Bronchial epithelial cell (primary cell): ENCODE measurements at regions not wholly inside any gene's neighbourhood (a gene's known extent, or its start where the extent isn't known, plus 50 kb on each side); places are given as distances from the start of the nearest gene placed in this dataset.

Source experiments
- DNase-seq: peaks from one replicate; pipeline ENCODE4 v3.0.0-alpha.2; 2010; ENCODE audit warnings: low read depth
- FAIRE-seq: peaks from 2 replicates; lab custom pipeline; 2011; peaks lifted over from hg19 to GRCh38; lab: Jason Lieb, UNC
- H3K27me3 ChIP-seq: 2 replicates; pipeline ENCODE4 v1.5.1; 2011; ENCODE audit warnings: low read length; ENCODE audit not compliant: control insufficient read depth, insufficient read depth
- H3K36me3 ChIP-seq: 2 replicates; pipeline ENCODE4 v1.5.1; 2011; ENCODE audit warnings: low read length; ENCODE audit not compliant: control insufficient read depth, insufficient read depth
- H3K4me3 ChIP-seq: 2 replicates; pipeline ENCODE4 v1.5.1; 2011; ENCODE audit warnings: mild to moderate bottlenecking, low read depth, low read length, control low read depth
- CTCF ChIP-seq: IDR thresholded peaks from 2 replicates; pipeline ENCODE4 v1.5.1; 2011; ENCODE audit warnings: mild to moderate bottlenecking, moderate library complexity, low read length, control low read depth, inconsistent platforms; ENCODE audit not compliant: insufficient read depth, severe bottlenecking

GRCh38 chr15:98493966-98494511 is 154.3 kb upstream of the IGF1R start:
- FAIRE-seq (no peak), DNase-seq (no peak)
- H3K36me3 ChIP-seq, result no peaks in the 10 kb centered on the region
- H3K4me3 ChIP-seq, result no peak overlapping the region
- H3K27me3 ChIP-seq, result no peaks in the 10 kb centered on the region
- no peak for TF ChIP-seq CTCF

- peaks cover 14% of the 10 kb centered on the region for H3K27me3 ChIP-seq
- no peak for FAIRE-seq
Observed at GRCh38 chr15:98501192-98501591, 147.1 kb upstream of the IGF1R start.

GRCh38 chr15:98501632-98502031 is 146.7 kb upstream of the IGF1R start:
- no peaks in the 10 kb centered on the region for H3K36me3 ChIP-seq
- no peak for DNase-seq
- no peak for TF ChIP-seq CTCF
- FAIRE-seq, result no peak
- H3K4me3 ChIP-seq, result no peak overlapping the region
- peaks cover 15% of the 10 kb centered on the region for H3K27me3 ChIP-seq

More at GRCh38 chr15:98501192-98501591, 147.1 kb upstream of the IGF1R start:
- no peak for TF ChIP-seq CTCF
- H3K36me3 ChIP-seq, result no peaks in the 10 kb centered on the region
- no peak for DNase-seq
- H3K4me3 ChIP-seq, result no peak overlapping the region

- Histone ChIP-seq H3K36me3 (no peaks in the 10 kb centered on the region), H3K4me3 (no peak overlapping the region), H3K27me3 (peaks cover 15% of the 10 kb centered on the region)
- TF ChIP-seq CTCF, result no peak
- no peak for DNase-seq
- FAIRE-seq, result no peak
Observed at GRCh38 chr15:98503970-98504369, 144.4 kb upstream of the IGF1R start.

GRCh38 chr15:98504998-98505397 is 143.3 kb upstream of the IGF1R start:
- Histone ChIP-seq H3K27me3 (peaks cover 15% of the 10 kb centered on the region), H3K36me3 (no peaks in the 10 kb centered on the region), H3K4me3 (no peak overlapping the region)
- FAIRE-seq (no peak), DNase-seq (no peak)
- TF ChIP-seq CTCF, result no peak

GRCh38 chr15:98505611-98506031 is 142.7 kb upstream of the IGF1R start:
- no peak for FAIRE-seq
- no peak for TF ChIP-seq CTCF
- no peak for DNase-seq
- H3K4me3 ChIP-seq, result no peak overlapping the region
- no peaks in the 10 kb centered on the region for H3K36me3 ChIP-seq
- H3K27me3 ChIP-seq, result peaks cover 15% of the 10 kb centered on the region
